ENCODE measurements at regions not wholly inside any gene's neighbourhood (a gene's known extent, or its start where the extent isn't known, plus 50 kb on each side); places are given as distances from the start of the nearest gene placed in this dataset.

DNA sequence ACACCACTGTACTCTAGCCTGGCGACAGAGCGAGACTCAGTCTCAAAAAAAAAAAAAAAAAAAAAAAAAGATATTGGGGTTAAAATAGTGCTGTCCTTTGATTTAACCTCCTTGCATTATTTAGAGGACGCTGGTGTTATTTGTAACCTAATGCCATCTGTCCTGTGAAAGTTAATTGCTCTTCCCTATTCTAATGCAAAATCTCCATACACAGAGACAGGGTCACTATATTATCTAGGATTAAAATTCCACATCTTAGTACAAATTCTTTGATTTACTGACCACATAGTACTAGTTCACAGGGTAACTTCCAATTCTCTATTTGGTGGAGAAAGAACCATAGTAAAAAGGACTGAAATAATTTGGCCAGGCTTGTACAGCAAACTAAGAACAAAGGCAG, 184.2 kb upstream of the STEAP4 start (continued):
- TF ChIP-seq, protein P1, sequence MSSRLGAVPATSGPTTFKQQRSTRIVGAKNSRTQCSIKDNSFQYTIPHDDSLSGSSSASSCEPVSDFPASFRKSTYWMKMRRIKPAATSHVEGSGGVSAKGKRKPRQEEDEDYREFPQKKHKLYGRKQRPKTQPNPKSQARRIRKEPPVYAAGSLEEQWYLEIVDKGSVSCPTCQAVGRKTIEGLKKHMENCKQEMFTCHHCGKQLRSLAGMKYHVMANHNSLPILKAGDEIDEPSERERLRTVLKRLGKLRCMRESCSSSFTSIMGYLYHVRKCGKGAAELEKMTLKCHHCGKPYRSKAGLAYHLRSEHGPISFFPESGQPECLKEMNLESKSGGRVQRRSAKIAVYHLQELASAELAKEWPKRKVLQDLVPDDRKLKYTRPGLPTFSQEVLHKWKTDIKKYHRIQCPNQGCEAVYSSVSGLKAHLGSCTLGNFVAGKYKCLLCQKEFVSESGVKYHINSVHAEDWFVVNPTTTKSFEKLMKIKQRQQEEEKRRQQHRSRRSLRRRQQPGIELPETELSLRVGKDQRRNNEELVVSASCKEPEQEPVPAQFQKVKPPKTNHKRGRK (CRISPR knock-in tag; IDR thresholded peaks at IDR 0.05) = no peak
- TF ChIP-seq RCOR2 (CRISPR knock-in tag; IDR thresholded peaks at IDR 0.05) = no peak
- no peak for TF ChIP-seq HCFC1 (IDR thresholded peaks at IDR 0.05; ENCODE audit: low read depth, low read length)

DNA sequence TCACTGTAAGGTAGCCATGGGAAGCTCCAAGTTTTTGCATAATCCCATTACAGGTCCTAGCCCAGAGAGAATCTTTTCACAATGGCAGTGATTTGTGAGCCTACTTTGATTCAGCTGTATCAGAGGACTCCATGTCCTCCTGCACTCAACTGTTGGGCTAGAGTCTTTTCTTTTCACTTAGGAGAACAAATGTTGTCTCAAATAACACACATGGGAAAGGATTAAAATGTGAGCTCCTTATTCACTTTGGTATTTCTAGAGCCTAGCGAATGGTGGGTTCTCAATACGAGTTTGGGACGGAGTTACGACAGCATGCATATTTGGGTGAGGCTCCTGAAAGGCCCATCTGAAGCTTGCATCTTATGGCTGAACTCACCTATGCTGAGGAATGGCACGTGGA, 183.5 kb upstream of the STEAP4 start:
- Histone ChIP-seq H3K36me3 (replicated peaks in 1 of 2; ENCODE audit: control insufficient read depth in 1 of 2, insufficient read depth in 2 of 2, low read length in 2 of 2) (no peaks in the 10 kb centered on the region), H4K20me1 (ENCODE audit: insufficient read depth, low read length) (no peaks in the 10 kb centered on the region), H3K4me1 (ENCODE audit: insufficient read depth, low read length) (no peaks in the 10 kb centered on the region), H3K79me2 (ENCODE audit: insufficient read depth, low read length) (no peaks in the 10 kb centered on the region), H3K27ac (ENCODE audit: extremely low read length, insufficient read depth, low read length) (no peak overlapping the region), H3K27me3 (ENCODE audit: control insufficient read depth in 1 of 2, insufficient read depth in 2 of 2, low read length in 2 of 2) (no peaks in the 10 kb centered on the region), H3K9me3 (ENCODE audit: low read length) (no peaks in the 10 kb centered on the region), H3K4me2 (ENCODE audit: low read depth, low read length) (no peak overlapping the region), H3K4me3 (replicated peaks in 1 of 3; ENCODE audit: insufficient read depth in 1 of 3, low read depth in 2 of 3, low read length in 3 of 3) (no peak overlapping the region), H2AFZ (ENCODE audit: low read length) (no peak overlapping the region), H3K9ac (ENCODE audit: insufficient read depth, low read depth, low read length) (no peak overlapping the region)
- in situ Hi-C loops (cut with HindIII; ENCODE audit: extremely low pct_ligation_motif_present, low pct_unique_long_range_greater_than_20kb) (no loop called here), intact Hi-C loops (cut with micrococcal nuclease; ENCODE audit: unreplicated experiment) (no loop called here)
- FAIRE-seq (no peak), ATAC-seq (no peak), DNase-seq (ENCODE audit: low spot score) (no peak)
- POLR2A ChIA-PET = no interaction called here
- CTCF ChIA-PET (ENCODE audit: low intra/inter-chr PET ratio, low total read pairs) = no interaction called here
- WGBS (ENCODE audit: low lambda C conversion rate) = 32% methylated on average over 5 of the region's 5 CpGs
- BruUV-seq (replicated peaks) = no TSS peak
- TF ChIP-seq ZNF678 (CRISPR knock-in tag; IDR thresholded peaks at IDR 0.05) = no peak
- no peak for TF ChIP-seq CAMTA2 (CRISPR knock-in tag; IDR thresholded peaks at IDR 0.05; ENCODE audit: borderline replicate concordance)
- TF ChIP-seq MTF2 (CRISPR knock-in tag; IDR thresholded peaks at IDR 0.05; ENCODE audit: borderline replicate concordance) = no peak
- no peak for TF ChIP-seq MBD4 (IDR thresholded peaks at IDR 0.05; ENCODE audit: borderline replicate concordance, low read length)
- TF ChIP-seq MIXL1 (CRISPR knock-in tag; IDR thresholded peaks at IDR 0.05) = no peak
- TF ChIP-seq, protein P2, sequence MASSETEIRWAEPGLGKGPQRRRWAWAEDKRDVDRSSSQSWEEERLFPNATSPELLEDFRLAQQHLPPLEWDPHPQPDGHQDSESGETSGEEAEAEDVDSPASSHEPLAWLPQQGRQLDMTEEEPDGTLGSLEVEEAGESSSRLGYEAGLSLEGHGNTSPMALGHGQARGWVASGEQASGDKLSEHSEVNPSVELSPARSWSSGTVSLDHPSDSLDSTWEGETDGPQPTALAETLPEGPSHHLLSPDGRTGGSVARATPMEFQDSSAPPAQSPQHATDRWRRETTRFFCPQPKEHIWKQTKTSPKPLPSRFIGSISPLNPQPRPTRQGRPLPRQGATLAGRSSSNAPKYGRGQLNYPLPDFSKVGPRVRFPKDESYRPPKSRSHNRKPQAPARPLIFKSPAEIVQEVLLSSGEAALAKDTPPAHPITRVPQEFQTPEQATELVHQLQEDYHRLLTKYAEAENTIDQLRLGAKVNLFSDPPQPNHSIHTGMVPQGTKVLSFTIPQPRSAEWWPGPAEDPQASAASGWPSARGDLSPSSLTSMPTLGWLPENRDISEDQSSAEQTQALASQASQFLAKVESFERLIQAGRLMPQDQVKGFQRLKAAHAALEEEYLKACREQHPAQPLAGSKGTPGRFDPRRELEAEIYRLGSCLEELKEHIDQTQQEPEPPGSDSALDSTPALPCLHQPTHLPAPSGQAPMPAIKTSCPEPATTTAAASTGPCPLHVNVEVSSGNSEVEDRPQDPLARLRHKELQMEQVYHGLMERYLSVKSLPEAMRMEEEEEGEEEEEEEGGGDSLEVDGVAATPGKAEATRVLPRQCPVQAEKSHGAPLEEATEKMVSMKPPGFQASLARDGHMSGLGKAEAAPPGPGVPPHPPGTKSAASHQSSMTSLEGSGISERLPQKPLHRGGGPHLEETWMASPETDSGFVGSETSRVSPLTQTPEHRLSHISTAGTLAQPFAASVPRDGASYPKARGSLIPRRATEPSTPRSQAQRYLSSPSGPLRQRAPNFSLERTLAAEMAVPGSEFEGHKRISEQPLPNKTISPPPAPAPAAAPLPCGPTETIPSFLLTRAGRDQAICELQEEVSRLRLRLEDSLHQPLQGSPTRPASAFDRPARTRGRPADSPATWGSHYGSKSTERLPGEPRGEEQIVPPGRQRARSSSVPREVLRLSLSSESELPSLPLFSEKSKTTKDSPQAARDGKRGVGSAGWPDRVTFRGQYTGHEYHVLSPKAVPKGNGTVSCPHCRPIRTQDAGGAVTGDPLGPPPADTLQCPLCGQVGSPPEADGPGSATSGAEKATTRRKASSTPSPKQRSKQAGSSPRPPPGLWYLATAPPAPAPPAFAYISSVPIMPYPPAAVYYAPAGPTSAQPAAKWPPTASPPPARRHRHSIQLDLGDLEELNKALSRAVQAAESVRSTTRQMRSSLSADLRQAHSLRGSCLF (CRISPR knock-in tag; IDR thresholded peaks at IDR 0.05; ENCODE audit: borderline replicate concordance) = no peak
- no peak for TF ChIP-seq SALL1 (CRISPR knock-in tag; IDR thresholded peaks at IDR 0.05)
- TF ChIP-seq, protein P3, sequence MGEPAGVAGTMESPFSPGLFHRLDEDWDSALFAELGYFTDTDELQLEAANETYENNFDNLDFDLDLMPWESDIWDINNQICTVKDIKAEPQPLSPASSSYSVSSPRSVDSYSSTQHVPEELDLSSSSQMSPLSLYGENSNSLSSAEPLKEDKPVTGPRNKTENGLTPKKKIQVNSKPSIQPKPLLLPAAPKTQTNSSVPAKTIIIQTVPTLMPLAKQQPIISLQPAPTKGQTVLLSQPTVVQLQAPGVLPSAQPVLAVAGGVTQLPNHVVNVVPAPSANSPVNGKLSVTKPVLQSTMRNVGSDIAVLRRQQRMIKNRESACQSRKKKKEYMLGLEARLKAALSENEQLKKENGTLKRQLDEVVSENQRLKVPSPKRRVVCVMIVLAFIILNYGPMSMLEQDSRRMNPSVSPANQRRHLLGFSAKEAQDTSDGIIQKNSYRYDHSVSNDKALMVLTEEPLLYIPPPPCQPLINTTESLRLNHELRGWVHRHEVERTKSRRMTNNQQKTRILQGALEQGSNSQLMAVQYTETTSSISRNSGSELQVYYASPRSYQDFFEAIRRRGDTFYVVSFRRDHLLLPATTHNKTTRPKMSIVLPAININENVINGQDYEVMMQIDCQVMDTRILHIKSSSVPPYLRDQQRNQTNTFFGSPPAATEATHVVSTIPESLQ (CRISPR knock-in tag; conservative IDR thresholded peaks at IDR 0.05) = no peak
- TF ChIP-seq CENPT (CRISPR knock-in tag; IDR thresholded peaks at IDR 0.05; ENCODE audit: low read depth) = no peak
- no peak for TF ChIP-seq POGZ (CRISPR knock-in tag; IDR thresholded peaks at IDR 0.05)
- TF ChIP-seq SP2 (CRISPR knock-in tag; IDR thresholded peaks at IDR 0.05) = no peak
- TF ChIP-seq ZMYM3 (CRISPR knock-in tag; IDR thresholded peaks at IDR 0.05) = no peak
- TF ChIP-seq, protein P4, sequence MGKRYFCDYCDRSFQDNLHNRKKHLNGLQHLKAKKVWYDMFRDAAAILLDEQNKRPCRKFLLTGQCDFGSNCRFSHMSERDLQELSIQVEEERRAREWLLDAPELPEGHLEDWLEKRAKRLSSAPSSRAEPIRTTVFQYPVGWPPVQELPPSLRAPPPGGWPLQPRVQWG (CRISPR knock-in tag; IDR thresholded peaks at IDR 0.05; ENCODE audit: borderline replicate concordance, low read depth) = no peak
